ENCODE measurements at regions not wholly inside any gene's neighbourhood (a gene's known extent, or its start where the extent isn't known, plus 50 kb on each side); places are given as distances from the start of the nearest gene placed in this dataset.
A peak's percentile ranks its signal among the peaks of the same experiment; 100 is the strongest.

GRCh38 chr21:15243406-15243805 is 178.6 kb upstream of the NRIP1 start:
- Mint-ChIP-seq H3K4me3 (no peak overlapping the region), H3K27me3 (ENCODE audit: insufficient read depth, low read depth, poor library complexity) (peaks cover 19% of the 10 kb centered on the region), H3K4me1 (peaks cover 30% of the 10 kb centered on the region), H3K36me3 (ENCODE audit: low read depth) (no peaks in the 10 kb centered on the region), H3K27ac (no peak overlapping the region), H3K9me3 (no peaks in the 10 kb centered on the region)
- no peaks in the 10 kb centered on the region for H3K79me2 ChIP-seq (replicated peaks; ENCODE audit: insufficient read depth)
- H3K27ac ChIP-seq (ENCODE audit: low read depth), result no peak overlapping the region
- peak overlapping the region; percentile 40; the same call in 1 of the 2 replicates for H3K4me2 ChIP-seq
- no peaks in the 10 kb centered on the region for H3K36me3 ChIP-seq (ENCODE audit: insufficient read depth)
- H3K4me1 ChIP-seq (ENCODE audit: insufficient read depth), result peaks cover 17% of the 10 kb centered on the region
- ATAC-seq (no peak), DNase-seq (ENCODE audit: low spot score) (peak; percentile 18)
- H2AFZ ChIP-seq, result no peak overlapping the region
- H4K20me1 ChIP-seq (replicated peaks; ENCODE audit: insufficient read depth), result no peaks in the 10 kb centered on the region
- TF ChIP-seq CREB1 (CRISPR knock-in tag; IDR thresholded peaks at IDR 0.05; ENCODE audit: low read depth) (no peak), JUNB (IDR thresholded peaks at IDR 0.05; ENCODE audit: unreplicated experiment) (no peak), EZH2 (IDR thresholded peaks at IDR 0.05; ENCODE audit: low read depth, unreplicated experiment) (no peak), NANOG (IDR thresholded peaks at IDR 0.05; ENCODE audit: borderline replicate concordance) (no peak), STAT1 (IDR thresholded peaks at IDR 0.05; ENCODE audit: unreplicated experiment) (no peak), POLR2AphosphoS5 (IDR thresholded peaks at IDR 0.05; ENCODE audit: low read depth) (no peak), ZNF331 (CRISPR knock-in tag; IDR thresholded peaks at IDR 0.05; ENCODE audit: low read depth) (no peak), ZNF114 (CRISPR knock-in tag; IDR thresholded peaks at IDR 0.05) (no peak), EZH2phosphoT487 (IDR thresholded peaks at IDR 0.05; ENCODE audit: unreplicated experiment) (no peak)
- TF ChIP-seq, protein P1, sequence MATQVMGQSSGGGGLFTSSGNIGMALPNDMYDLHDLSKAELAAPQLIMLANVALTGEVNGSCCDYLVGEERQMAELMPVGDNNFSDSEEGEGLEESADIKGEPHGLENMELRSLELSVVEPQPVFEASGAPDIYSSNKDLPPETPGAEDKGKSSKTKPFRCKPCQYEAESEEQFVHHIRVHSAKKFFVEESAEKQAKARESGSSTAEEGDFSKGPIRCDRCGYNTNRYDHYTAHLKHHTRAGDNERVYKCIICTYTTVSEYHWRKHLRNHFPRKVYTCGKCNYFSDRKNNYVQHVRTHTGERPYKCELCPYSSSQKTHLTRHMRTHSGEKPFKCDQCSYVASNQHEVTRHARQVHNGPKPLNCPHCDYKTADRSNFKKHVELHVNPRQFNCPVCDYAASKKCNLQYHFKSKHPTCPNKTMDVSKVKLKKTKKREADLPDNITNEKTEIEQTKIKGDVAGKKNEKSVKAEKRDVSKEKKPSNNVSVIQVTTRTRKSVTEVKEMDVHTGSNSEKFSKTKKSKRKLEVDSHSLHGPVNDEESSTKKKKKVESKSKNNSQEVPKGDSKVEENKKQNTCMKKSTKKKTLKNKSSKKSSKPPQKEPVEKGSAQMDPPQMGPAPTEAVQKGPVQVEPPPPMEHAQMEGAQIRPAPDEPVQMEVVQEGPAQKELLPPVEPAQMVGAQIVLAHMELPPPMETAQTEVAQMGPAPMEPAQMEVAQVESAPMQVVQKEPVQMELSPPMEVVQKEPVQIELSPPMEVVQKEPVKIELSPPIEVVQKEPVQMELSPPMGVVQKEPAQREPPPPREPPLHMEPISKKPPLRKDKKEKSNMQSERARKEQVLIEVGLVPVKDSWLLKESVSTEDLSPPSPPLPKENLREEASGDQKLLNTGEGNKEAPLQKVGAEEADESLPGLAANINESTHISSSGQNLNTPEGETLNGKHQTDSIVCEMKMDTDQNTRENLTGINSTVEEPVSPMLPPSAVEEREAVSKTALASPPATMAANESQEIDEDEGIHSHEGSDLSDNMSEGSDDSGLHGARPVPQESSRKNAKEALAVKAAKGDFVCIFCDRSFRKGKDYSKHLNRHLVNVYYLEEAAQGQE (IDR thresholded peaks at IDR 0.05; ENCODE audit: unreplicated experiment), result no peak
- TF ChIP-seq, protein P2, sequence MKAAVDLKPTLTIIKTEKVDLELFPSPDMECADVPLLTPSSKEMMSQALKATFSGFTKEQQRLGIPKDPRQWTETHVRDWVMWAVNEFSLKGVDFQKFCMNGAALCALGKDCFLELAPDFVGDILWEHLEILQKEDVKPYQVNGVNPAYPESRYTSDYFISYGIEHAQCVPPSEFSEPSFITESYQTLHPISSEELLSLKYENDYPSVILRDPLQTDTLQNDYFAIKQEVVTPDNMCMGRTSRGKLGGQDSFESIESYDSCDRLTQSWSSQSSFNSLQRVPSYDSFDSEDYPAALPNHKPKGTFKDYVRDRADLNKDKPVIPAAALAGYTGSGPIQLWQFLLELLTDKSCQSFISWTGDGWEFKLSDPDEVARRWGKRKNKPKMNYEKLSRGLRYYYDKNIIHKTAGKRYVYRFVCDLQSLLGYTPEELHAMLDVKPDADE (IDR thresholded peaks at IDR 0.05), result no peak
- TF ChIP-seq, protein P3, sequence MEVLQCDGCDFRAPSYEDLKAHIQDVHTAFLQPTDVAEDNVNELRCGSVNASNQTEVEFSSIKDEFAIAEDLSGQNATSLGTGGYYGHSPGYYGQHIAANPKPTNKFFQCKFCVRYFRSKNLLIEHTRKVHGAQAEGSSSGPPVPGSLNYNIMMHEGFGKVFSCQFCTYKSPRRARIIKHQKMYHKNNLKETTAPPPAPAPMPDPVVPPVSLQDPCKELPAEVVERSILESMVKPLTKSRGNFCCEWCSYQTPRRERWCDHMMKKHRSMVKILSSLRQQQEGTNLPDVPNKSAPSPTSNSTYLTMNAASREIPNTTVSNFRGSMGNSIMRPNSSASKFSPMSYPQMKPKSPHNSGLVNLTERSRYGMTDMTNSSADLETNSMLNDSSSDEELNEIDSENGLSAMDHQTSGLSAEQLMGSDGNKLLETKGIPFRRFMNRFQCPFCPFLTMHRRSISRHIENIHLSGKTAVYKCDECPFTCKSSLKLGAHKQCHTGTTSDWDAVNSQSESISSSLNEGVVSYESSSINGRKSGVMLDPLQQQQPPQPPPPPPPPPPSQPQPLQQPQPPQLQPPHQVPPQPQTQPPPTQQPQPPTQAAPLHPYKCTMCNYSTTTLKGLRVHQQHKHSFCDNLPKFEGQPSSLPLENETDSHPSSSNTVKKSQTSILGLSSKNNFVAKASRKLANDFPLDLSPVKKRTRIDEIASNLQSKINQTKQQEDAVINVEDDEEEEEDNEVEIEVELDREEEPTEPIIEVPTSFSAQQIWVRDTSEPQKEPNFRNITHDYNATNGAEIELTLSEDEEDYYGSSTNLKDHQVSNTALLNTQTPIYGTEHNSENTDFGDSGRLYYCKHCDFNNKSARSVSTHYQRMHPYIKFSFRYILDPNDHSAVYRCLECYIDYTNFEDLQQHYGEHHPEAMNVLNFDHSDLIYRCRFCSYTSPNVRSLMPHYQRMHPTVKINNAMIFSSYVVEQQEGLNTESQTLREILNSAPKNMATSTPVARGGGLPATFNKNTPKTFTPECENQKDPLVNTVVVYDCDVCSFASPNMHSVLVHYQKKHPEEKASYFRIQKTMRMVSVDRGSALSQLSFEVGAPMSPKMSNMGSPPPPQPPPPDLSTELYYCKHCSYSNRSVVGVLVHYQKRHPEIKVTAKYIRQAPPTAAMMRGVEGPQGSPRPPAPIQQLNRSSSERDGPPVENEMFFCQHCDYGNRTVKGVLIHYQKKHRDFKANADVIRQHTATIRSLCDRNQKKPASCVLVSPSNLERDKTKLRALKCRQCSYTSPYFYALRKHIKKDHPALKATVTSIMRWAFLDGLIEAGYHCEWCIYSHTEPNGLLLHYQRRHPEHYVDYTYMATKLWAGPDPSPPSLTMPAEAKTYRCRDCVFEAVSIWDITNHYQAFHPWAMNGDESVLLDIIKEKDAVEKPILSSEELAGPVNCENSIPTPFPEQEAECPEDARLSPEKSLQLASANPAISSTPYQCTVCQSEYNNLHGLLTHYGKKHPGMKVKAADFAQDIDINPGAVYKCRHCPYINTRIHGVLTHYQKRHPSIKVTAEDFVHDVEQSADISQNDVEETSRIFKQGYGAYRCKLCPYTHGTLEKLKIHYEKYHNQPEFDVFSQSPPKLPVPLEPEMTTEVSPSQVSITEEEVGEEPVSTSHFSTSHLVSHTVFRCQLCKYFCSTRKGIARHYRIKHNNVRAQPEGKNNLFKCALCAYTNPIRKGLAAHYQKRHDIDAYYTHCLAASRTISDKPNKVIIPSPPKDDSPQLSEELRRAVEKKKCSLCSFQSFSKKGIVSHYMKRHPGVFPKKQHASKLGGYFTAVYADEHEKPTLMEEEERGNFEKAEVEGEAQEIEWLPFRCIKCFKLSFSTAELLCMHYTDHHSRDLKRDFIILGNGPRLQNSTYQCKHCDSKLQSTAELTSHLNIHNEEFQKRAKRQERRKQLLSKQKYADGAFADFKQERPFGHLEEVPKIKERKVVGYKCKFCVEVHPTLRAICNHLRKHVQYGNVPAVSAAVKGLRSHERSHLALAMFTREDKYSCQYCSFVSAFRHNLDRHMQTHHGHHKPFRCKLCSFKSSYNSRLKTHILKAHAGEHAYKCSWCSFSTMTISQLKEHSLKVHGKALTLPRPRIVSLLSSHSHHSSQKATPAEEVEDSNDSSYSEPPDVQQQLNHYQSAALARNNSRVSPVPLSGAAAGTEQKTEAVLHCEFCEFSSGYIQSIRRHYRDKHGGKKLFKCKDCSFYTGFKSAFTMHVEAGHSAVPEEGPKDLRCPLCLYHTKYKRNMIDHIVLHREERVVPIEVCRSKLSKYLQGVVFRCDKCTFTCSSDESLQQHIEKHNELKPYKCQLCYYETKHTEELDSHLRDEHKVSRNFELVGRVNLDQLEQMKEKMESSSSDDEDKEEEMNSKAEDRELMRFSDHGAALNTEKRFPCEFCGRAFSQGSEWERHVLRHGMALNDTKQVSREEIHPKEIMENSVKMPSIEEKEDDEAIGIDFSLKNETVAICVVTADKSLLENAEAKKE (CRISPR knock-in tag; IDR thresholded peaks at IDR 0.05), result no peak; the same call in 1 of the 2 replicates
- TF ChIP-seq, protein P4, sequence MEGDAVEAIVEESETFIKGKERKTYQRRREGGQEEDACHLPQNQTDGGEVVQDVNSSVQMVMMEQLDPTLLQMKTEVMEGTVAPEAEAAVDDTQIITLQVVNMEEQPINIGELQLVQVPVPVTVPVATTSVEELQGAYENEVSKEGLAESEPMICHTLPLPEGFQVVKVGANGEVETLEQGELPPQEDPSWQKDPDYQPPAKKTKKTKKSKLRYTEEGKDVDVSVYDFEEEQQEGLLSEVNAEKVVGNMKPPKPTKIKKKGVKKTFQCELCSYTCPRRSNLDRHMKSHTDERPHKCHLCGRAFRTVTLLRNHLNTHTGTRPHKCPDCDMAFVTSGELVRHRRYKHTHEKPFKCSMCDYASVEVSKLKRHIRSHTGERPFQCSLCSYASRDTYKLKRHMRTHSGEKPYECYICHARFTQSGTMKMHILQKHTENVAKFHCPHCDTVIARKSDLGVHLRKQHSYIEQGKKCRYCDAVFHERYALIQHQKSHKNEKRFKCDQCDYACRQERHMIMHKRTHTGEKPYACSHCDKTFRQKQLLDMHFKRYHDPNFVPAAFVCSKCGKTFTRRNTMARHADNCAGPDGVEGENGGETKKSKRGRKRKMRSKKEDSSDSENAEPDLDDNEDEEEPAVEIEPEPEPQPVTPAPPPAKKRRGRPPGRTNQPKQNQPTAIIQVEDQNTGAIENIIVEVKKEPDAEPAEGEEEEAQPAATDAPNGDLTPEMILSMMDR (conservative IDR thresholded peaks at IDR 0.05; ENCODE audit: low read depth in 2 of 2), result no peak
- H3K4me3 ChIP-seq, result no peak overlapping the region
- peaks cover 47% of the 10 kb centered on the region for H3K27me3 ChIP-seq (ENCODE audit: insufficient read depth)
- 0 out of 2 replicates have a peak, but pooled peaks cover under 1% of the 10 kb centered on the region for H3K9me2 ChIP-seq (ENCODE audit: insufficient read depth)
- no peaks in the 10 kb centered on the region for H3F3A ChIP-seq (replicated peaks; ENCODE audit: low read depth)

Measured in GM23338 (cell line).